ENCODE measurements at regions not wholly inside any gene's neighbourhood (a gene's known extent, or its start where the extent isn't known, plus 50 kb on each side); places are given as distances from the start of the nearest gene placed in this dataset.
A peak's percentile ranks its signal among the peaks of the same experiment; 100 is the strongest.
"Not testable (repeated sequence)": the region's sequence is repeated elsewhere in the genome, so short reads cannot be mapped to it uniquely, and the experiment has no call there.

DNA sequence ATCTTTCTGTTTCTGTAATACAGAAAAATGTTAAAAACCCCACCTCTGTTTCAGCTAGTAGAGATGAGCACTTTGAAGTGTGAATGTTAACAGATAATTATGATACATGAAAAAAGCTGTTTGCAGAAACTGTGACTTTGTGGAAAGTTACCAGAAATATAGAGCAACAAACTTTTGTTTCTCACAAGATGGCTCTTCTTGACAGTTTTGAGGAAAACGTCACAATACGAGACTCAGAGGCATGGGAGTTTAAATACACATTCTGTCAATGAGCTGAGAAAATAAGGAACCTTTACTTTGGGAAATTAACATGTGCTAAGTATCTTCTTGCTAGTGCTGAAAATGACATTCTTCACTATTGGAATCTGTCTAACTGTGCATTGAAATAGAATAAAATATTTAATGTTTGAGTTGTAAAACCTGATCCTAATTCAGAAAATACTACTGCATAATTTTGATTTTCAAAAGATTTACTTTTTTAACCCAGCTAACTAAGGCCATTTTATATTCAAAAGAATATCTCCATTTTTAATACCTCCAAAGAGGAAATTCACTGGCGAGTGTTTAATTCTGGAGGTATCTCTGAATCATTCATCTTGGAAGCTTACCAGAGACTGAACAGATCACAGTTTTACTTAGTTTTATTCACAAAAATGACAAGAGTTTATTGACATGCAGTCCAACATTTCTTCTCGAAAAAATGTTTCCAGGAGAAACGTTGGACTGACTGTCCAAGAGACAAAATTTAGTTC lies 308.9 kb upstream of the LRFN5 start:
- DNase-seq (ENCODE audit: low read depth in 4 of 4, low spot score in 2 of 4), result no peak

DNA sequence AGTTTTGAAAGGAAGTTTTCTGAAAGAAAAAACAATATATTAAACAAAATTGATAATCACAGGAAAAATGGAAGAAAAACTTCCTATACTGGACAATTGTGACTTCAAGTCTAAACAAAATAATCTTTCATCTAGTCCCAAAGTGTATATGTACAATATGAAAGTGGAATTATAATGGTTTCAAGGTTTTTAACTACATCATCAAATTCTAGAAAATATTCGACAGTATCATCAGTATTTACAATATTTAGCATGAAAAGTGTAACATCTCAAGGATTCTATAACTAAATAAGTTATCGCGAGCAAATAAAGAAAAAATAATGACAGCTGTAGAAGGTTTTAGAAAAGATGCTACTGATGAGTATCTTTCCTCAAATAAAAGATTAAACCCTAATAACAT lies 310.9 kb upstream of the LRFN5 start:
- no peak for DNase-seq (ENCODE audit: low read depth in 4 of 4, low spot score in 2 of 4)

DNA sequence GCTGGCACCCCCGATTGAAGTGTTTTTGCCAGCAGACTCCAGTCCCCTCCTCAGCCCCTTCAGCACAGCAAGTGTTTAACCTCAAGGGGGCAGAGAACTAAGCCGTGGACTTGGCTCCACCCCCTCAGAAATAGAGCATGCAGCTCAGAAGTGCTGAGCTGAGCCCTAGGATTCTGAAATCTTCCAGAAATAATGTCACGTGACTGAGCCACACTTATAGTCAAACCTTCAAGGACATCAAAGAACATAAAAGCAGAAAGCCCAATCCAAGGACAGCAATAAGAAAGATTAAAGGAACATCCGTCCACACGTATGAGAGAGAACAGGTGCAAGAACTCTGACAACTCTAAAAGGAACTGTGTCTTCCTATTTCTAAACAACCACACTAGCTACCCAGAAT lies 317.7 kb upstream of the LRFN5 start:
- DNase-seq (ENCODE audit: low read depth in 4 of 4, low spot score in 2 of 4), result no peak

DNA sequence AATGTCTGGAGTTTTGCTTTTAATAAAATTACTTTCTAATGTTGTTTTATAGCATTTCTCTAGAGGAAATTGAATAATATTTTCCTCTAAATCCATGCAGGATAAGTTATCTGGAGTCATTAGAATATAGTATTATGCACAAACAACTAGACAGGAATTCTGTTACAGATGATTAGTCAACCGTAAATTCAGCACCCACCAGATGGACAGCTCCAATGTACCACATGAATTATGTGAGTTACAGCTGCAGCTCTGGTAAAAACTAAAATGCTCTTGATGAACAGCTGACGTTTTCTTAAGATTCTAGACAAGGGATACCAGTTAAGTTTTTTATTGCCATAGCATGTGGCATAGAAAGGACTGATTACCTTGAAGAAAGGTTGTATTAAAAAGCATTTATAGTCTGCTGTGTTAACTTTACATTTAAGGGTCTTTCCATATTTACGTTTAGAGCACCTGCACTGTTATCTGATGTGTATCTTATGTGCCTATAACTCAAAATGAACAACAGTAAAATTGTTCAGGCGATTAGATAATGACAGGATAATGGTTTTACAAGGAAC lies 321.4 kb upstream of the LRFN5 start:
- DNase-seq (ENCODE audit: low read depth in 4 of 4, low spot score in 2 of 4), result peak in 3 of 4 donors; percentile 5 to 25 (median 9)

DNA sequence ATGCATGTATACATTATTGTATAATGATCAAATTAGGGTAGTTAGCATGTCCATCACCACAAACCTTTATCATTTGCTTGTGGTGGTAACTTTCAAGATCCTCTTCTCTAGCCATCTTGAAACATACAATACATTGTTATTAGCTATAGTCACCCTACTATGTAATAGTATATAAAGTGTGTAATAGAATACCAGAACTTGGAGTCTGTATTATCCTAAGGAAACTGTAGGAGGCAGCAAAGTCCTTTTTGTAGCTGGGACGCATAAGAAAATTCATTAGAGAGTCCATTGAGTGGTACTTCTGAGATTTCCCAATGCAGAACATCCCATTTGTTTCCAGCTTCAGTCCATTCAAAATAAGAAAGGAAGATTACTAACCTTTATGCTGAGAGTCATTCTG lies 325.9 kb upstream of the LRFN5 start:
- DNase-seq (ENCODE audit: low read depth in 4 of 4, low spot score in 2 of 4), result no peak

DNA sequence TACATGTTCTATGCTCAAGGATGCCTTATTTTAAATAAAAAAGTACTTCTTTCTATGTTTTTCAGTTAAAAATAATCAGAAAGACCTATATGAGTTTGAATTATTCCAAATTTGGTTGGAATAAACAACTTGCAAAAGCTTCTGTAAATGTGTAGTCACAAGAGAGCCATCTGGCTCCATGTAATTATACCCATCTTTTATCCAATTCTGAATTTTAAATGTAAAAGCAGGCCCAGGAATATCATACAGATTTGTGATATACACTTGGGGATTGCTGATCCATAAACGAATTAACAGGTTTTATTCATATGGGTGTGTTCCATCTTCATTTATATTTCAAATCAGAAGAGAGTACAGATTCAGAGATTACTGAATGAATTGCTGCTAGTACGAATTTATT lies 329.2 kb upstream of the LRFN5 start:
- no peak for DNase-seq (ENCODE audit: low read depth in 4 of 4, low spot score in 2 of 4)

DNA sequence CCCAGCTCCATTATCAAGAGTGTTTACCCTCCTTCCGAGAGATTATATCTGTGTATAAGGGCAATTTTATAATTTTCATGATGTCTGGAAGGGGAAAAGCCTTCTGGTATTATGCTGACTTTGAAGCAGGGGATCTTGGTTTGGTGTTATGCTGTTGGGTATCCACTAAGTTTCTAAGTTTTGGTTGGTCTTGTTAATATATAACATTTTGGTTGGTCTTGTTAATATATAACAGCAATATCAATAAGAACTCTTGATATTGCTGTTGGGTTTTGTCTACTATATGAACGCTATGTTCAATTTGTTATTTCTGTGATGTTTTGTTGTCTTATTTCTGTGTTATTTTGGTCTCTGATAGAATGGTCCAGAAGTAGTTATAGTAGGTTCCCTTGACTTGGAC lies 349.2 kb upstream of the LRFN5 start:
- DNase-seq (ENCODE audit: low read depth in 4 of 4, low spot score in 2 of 4), result no peak

DNA sequence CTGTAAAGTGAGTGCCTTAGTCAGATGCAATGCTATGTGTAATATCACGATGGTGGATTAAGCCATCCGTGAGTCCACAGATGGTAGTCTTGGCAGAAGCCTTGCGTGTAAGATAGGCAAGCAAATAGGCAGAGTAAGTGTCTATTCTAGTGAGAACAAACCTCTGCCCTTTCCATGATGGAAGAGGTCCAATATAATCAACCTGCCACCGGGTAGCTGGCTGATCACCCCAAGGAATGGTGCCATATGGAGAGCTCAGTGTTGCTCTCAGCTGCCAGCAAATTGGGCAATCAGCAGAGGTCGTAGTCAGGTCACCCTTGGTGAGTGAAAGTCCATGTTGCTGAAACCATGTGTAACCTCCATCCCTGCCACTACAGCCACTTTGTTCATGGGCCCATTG lies 371.2 kb upstream of the LRFN5 start:
- DNase-seq (ENCODE audit: low read depth in 4 of 4, low spot score in 2 of 4), result no peak

DNA sequence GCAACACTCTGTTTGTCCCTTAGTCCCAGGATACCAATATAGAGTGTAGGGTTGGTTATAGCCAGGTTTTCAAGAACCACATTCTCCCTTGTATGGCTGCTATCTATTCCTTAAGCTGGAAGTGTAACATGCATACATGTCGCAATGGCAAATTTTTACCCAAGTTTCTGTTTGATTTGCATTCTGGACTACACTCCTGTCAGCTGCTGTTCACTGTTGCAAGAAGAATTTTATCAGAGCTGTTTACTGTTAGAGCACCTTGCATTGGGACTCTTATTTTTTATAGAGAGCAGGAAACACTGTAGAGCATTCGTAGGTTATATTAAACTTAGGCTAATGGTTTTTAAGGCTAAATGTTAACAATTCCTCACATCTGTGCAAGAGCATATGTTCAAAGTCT lies 376.0 kb upstream of the LRFN5 start:
- DNase-seq (ENCODE audit: low read depth in 4 of 4, low spot score in 2 of 4), result no peak

DNA sequence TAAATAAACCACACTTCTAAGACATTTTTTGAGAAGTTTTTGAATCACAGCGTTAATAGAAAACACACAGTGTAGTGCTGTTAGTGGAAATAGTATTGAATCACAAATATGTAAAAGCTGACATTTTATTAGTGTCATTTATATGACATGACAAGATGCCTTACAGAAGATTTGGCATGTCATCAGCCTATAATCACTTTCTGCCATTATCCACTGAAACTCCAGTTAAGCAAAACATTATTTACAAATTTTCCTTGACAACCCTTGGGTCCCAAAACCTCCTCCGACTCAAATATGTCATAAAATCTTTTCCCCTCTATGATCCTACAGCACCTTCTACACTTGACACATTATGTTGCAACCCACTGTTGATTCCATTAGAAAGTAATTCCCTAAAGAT lies 376.9 kb upstream of the LRFN5 start:
- no peak for DNase-seq (ENCODE audit: low read depth in 4 of 4, low spot score in 2 of 4)

DNA sequence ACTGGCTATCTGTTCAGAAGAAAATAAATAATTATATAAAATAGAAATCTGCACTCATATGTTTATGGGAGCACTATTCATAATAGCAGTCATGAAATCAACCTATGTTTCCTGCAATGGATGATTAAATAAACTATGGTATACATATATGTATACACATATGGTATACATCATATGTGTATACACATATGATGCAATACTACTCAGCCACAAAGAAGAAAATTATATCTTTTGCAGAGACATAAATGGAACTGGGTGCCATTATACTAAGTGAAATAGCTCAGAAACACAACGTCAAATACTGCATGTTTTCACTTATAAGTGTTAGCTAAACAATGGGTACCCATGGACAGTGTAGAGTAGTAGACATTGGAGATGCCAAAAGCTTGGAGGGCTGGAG lies 381.2 kb upstream of the LRFN5 start:
- DNase-seq (ENCODE audit: low read depth in 4 of 4, low spot score in 2 of 4), result no peak

DNA sequence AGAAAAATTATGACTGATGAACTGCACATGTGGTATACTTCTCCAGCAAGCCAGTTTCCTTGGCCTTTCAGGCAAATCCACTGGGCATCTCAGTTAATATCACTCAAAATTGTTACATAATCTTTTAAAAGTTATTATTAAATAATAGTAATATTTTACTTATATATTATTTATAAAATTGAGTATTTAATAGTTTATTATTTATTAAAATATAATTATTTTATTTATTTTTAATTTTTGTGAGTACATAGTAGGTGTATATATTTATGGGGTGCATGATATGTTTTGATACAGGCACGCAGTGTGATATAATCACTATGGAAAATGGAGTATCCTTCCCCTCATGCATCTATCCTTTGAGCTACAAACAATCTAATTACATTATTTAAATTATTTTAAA lies 384.1 kb upstream of the LRFN5 start:
- no peak for DNase-seq (ENCODE audit: low read depth in 4 of 4, low spot score in 2 of 4)

DNA sequence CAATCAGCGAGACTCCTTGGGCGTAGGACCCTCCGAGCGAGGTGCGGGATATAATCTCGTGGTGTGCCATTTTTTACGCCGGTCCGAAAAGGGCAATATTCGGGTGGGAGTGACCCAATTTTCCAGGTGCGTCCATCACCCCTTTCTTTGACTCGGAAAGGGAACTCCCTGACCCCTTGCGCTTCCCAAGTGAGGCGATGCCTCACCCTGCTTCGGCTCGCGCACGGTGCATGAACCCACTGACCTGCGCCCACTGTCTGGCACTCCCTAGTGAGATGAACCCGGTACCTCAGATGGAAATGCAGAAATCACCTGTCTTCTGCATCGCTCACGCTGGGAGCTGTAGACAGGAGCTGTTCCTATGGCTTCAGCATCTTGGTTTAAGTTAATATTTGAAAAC lies 391.7 kb upstream of the LRFN5 start:
- DNase-seq (ENCODE audit: low read depth in 4 of 4, low spot score in 2 of 4), result not testable (repeated sequence)

DNA sequence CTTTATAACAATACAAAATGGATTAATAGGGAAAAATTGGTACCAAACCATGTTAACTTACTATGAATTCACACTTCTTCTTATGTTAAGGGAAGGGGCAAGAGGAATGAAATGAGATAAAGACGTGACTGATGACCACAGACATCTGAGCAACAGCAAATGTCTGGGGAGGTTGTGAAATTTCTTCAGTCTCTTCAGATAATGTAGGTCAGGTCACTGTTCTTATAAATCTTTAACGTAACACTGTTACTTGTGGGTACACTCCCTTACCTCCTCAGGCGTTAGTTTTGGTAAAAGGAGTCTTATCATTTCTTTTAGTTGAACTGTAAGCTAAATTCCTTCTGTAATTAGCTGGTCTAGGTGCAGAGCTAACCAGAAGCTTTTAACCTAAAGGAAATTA lies 405.0 kb upstream of the LRFN5 start:
- no peak for DNase-seq (ENCODE audit: low read depth in 4 of 4, low spot score in 2 of 4)

DNA sequence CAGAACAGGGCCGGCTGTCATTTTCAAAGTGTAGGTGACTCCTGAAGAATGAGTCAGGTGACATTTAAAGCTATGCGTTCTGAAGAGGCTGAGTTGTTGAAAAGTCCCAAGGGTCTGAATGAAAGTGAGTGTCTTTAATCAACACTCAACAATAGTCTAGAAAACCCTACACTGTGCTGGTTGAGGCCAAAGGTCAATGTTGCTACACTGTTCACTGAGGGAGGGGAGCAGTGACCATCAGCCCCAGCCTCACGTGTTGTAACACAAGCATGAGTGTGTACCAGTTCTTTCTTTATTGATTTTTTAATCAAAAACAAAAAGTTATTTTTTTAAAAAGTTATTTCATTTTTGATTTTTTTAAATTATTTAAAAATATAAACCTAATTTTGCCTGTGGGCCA lies 418.8 kb upstream of the LRFN5 start:
- no peak for DNase-seq (ENCODE audit: low read depth in 4 of 4, low spot score in 2 of 4)

DNA sequence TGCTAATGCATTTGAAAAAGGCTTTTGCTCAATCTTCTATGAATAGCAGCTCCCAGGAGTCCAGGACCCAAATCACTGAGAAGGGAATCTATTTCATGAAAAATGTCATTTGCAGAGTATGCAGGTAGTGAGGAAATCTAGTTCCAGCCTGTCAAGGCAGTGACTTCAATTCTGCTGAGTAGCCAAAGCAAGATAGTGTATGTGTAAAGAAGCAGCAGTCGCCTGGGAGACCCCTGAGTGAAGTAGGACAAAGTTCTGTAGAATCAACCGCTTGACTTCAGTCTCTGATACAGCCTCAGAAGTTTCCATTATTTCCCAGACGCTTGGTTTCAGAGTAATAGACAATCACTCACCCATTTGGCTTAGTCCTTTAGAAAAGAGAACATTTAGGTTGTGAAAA lies 435.6 kb upstream of the LRFN5 start:
- no peak for DNase-seq (ENCODE audit: low read depth in 4 of 4, low spot score in 2 of 4)

DNA sequence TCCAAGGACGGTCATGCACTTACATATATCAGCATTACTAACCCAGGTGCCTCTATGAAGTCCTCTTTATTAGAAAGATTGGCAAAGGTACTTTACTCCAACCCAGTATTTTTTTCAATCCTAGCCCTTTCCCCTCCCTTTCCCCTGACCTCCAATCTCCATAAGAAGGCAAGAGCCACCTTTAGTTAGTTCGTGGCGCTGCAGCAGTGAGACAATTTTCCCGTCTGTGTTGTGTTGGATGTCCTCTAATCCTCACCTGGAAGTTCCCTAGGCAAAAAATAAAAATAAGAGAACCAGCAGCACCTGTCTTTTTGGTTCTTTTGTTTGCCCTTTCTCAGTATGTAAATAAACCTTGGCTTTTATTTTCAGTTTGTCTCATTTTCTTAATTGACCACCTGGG lies 439.6 kb upstream of the LRFN5 start:
- no peak for DNase-seq (ENCODE audit: low read depth in 4 of 4, low spot score in 2 of 4)

DNA sequence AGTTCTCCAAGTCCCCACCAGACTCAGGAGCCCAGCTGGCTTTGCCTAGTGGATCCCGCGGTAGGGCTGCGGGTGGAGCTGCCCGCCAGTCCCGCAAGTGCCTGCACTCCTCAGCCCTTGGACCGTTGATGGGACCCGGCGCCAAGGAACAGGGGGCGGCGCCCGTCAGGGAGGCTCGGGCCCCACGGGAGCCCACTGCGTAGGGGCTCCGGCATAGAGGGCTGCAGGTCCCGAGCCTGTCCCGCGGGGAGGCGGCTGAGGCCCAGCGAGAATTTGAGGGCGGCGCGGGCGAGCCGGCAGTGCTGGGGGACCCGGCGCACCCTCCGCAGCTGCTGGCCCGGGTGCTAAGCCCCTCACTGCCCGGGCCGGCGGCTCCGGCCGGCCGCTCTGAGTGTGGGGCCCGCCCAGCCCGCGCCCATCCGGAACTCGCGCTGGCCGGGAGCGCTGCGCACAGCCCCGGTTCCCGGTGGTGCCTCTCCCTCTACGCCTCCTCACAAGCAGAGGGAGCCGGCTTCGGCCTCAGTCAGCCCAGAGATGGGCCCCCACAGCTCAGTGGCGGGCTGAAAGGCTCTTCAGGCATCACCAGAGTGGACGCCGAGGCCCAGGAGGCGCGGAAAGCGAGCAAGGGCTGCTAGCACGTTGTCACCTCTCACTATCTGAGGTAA lies 452.4 kb upstream of the LRFN5 start:
- DNase-seq (ENCODE audit: low read depth in 4 of 4, low spot score in 2 of 4), result no peak

DNA sequence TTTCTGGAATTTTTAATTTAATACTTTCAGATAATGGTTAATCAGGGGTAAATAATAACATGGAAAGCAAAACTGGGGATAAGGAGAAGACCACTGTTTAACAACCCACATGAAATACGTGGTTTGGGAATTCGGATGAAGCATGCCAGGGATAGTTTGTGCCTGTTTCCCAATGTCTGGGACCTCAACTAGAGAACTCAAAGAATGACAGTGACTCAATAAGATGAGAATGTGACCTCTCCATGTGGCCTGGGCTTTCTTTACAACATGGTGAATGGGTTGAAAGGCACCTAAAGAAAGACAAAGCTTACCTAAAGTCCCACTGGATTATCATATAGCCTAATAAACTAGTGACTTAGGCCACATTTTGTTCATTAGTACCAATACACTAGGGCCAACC lies 460.3 kb upstream of the LRFN5 start:
- DNase-seq (ENCODE audit: low read depth in 4 of 4, low spot score in 2 of 4), result no peak

DNA sequence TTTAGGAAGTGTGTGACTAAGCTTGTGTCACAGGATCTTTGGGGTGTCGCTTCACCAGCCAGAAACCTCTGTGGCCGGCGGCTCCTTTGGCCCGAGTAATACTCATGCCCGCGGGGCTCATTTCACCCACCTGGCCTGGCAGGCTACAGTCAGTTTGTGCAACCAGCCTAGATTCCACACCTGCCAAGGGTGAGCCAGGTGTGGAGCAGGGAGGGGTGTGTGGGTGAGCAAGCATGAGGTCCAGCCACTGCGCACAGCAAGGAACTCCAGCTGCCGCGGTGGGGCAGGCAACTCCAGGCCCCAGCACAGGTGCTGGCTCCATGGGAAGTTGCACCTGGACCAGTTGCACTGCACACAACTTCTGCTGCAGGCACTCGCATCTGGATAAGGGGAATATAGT lies 462.3 kb upstream of the LRFN5 start:
- no peak for DNase-seq (ENCODE audit: low read depth in 4 of 4, low spot score in 2 of 4)

DNA sequence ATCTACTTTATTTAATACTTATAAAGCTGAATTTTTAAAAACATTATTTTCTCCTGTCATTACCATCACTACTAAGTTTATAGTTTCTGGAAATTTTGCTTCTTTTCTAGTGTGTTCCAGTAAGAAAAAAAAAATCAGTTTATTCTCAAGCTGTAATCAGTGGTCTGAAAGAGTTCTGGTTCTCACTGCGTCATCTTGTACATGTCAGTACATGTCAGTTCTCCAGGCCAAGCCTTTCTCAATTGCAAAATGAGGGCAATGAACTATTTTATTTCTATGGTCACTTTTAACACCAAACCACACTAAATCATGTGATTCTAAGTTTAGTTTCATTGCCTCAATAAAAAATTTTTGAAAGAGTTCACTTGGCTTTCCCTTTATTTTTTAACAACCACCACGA lies 468.9 kb upstream of the LRFN5 start:
- no peak for DNase-seq (ENCODE audit: low read depth in 4 of 4, low spot score in 2 of 4)

DNA sequence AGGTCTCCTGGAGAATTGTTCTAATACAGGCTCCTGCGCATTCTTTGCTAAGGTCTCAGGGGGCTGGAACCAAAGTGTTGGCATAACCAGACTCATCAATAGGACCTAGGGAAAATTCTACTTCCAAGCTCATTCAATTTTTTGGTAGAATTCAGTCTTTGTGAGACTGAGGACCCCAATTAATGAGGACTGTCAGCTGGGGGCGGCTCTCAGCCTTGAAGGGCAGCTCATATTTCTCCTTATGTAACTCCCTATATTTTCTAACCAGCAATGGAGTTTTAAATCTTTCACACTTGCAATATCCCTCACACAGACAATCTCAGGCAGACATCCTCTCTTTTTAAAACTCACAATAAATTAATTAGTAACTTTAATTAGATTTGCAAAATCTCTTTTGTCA lies 476.4 kb upstream of the LRFN5 start:
- DNase-seq (ENCODE audit: low read depth in 4 of 4, low spot score in 2 of 4), result no peak

All from left renal cortex interstitium (tissue), 4 donors.